ENCODE measurements at regions not wholly inside any gene's neighbourhood (a gene's known extent, or its start where the extent isn't known, plus 50 kb on each side); places are given as distances from the start of the nearest gene placed in this dataset.

DNA sequence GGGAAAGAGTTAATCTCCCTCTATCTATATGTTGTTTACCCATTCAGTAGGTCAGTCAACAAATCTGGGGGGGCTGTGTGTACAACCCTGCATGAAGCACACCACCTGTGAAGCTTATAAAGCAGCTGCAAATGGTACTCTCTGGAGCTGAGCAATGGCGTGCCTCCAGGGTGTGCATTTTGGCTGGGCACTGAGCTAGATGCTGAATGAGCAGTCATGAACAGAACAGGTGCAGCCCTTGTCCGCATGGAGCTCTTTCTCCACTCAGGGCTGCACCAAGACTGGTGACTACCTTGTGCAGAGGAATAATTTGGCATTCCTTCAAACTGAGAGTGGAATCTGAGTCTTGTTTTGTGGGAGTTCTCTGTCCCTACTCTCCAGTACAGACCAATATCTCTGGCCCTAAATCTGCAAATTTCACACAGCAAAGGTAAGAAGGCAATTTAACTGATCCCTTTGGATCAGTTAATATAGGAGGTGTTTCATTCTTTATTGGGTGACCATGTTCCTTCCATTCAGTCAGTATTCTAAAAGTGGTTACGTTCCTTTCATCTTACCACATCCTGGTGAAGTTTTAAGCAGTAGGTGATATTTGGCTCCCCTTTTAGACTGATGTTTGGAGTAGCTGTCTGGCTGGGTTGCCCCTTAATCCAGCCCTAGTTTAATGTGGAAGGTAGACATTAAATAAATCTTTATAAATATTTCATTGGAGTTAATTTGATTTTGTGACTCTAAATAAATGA, 76.0 kb downstream of the GPR88 start:
- no peak for DNase-seq
- no peak for ATAC-seq
- no peaks in the 10 kb centered on the region for H3K9me3 ChIP-seq
- H3K4me1 ChIP-seq, result no peaks in the 10 kb centered on the region
- H3K4me3 ChIP-seq, result no peak overlapping the region
- H3K36me3 ChIP-seq (ENCODE audit: insufficient read depth in 1 of 2, low read depth in 1 of 2), result no peaks in the 10 kb centered on the region
- 57 to 66% (median 66%) methylated on average over 3 of the region's 3 CpGs for WGBS, 3 donors
- H3K27ac ChIP-seq, result no peak overlapping the region
- intact Hi-C loops (cut with DNase I), result no loop called here
- TF ChIP-seq, protein P1, sequence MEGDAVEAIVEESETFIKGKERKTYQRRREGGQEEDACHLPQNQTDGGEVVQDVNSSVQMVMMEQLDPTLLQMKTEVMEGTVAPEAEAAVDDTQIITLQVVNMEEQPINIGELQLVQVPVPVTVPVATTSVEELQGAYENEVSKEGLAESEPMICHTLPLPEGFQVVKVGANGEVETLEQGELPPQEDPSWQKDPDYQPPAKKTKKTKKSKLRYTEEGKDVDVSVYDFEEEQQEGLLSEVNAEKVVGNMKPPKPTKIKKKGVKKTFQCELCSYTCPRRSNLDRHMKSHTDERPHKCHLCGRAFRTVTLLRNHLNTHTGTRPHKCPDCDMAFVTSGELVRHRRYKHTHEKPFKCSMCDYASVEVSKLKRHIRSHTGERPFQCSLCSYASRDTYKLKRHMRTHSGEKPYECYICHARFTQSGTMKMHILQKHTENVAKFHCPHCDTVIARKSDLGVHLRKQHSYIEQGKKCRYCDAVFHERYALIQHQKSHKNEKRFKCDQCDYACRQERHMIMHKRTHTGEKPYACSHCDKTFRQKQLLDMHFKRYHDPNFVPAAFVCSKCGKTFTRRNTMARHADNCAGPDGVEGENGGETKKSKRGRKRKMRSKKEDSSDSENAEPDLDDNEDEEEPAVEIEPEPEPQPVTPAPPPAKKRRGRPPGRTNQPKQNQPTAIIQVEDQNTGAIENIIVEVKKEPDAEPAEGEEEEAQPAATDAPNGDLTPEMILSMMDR (IDR thresholded peaks at IDR 0.05), result no peak
- no peaks in the 10 kb centered on the region for H3K27me3 ChIP-seq (ENCODE audit: insufficient read depth in 3 of 3, low read length in 2 of 3)

DNA sequence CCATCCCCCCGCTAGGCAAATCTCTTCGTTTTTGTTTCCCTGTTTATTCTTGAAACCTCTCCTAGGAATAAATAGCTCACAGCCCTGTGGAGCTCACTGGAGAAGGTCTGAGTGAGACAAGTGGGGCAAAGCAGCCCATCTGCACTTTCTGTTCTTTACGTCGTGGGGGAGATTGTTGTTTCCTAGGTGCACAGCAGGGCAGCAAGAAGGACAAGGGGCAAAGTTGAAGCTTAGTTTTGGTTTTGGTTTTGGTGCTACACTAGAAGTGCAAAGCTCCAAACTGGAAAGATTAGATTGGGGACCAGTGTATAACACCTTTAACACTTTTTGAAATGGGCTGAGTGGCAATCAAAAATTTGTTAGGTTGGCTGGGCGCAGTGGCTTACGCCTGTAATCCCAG, 76.6 kb downstream of the GPR88 start:
- DNase-seq, result no peak
- ATAC-seq, result no peak
- TF ChIP-seq, protein P1 (IDR thresholded peaks at IDR 0.05), result no peak
- H3K27ac ChIP-seq, result no peak overlapping the region
- H3K27me3 ChIP-seq (ENCODE audit: insufficient read depth in 3 of 3, low read length in 2 of 3), result no peaks in the 10 kb centered on the region
- no peaks in the 10 kb centered on the region for H3K36me3 ChIP-seq (ENCODE audit: insufficient read depth in 1 of 2, low read depth in 1 of 2)
- 82 to 86% (median 83%) methylated on average over 6 of the region's 6 CpGs for WGBS, 3 donors
- H3K4me3 ChIP-seq, result no peak overlapping the region
- H3K9me3 ChIP-seq, result no peaks in the 10 kb centered on the region
- H3K4me1 ChIP-seq, result no peaks in the 10 kb centered on the region
- intact Hi-C loops (cut with DNase I), result no loop called here

DNA sequence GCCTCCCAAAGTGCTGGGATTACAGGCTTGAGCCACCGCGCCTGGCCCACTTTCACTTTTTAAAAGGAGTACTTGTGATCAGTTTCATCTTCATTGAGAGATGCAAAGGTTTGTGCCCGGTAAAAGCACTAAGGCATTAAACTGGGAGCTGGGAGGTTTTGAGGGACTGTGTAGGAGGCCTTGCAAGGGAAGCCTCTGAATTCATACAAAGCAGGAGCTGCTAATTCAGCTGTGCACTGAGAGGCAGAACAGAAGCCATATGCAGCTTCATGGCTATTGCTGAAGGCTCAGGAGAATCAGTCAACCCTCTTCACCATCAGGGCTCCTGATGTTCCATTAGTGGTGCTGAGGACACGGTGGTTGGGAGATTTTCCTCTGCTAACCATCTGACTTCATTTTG, 77.7 kb downstream of the GPR88 start:
- H3K4me3 ChIP-seq, result no peak overlapping the region
- no peaks in the 10 kb centered on the region for H3K36me3 ChIP-seq (ENCODE audit: insufficient read depth in 1 of 2, low read depth in 1 of 2)
- ATAC-seq, result no peak
- no peak for DNase-seq
- no peak overlapping the region for H3K27ac ChIP-seq
- no peaks in the 10 kb centered on the region for H3K27me3 ChIP-seq (ENCODE audit: insufficient read depth in 3 of 3, low read length in 2 of 3)
- no peaks in the 10 kb centered on the region for H3K4me1 ChIP-seq
- intact Hi-C loops (cut with DNase I), result no loop called here
- TF ChIP-seq, protein P1 (IDR thresholded peaks at IDR 0.05), result no peak
- 88 to 93% (median 92%) methylated on average over 4 of the region's 4 CpGs for WGBS, 3 donors
- no peaks in the 10 kb centered on the region for H3K9me3 ChIP-seq

DNA sequence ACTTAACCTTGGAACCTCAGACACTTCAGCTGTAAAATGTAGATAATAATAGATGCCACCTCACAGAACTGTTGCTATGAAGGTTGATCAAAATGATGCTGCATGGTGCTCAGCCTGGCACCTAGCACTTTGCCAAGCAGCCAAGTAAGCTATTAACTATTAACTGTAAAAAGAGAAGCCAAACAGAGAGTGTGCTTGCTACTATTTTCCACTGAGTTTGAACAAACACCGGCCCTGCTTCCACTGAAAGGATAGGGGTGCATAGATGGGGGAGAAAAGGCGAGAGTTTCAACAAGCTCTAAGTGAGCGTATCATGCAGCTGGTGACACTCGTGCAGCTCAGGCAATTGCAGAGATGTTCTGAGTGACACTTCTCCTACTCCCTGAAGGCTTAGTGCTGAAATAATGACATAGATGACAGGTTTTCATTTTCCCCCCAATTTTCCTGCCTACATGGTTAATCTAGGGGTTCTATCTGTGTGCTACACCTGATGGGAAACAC, 78.2 kb downstream of the GPR88 start:
- no peaks in the 10 kb centered on the region for H3K36me3 ChIP-seq (ENCODE audit: insufficient read depth in 1 of 2, low read depth in 1 of 2)
- intact Hi-C loops (cut with DNase I), result no loop called here
- WGBS, 3 donors, result 57 to 69% (median 61%) methylated on average over 4 of the region's 4 CpGs

More for the DNA sequence above, 78.2 kb downstream of the GPR88 start:
- no peaks in the 10 kb centered on the region for H3K9me3 ChIP-seq
- TF ChIP-seq, protein P1 (IDR thresholded peaks at IDR 0.05), result no peak
- DNase-seq (no peak), ATAC-seq (no peak)
- H3K27me3 ChIP-seq (ENCODE audit: insufficient read depth in 3 of 3, low read length in 2 of 3), result no peaks in the 10 kb centered on the region
- no peak overlapping the region for H3K4me3 ChIP-seq
- H3K27ac ChIP-seq, result no peak overlapping the region
- no peaks in the 10 kb centered on the region for H3K4me1 ChIP-seq

Measured in psoas muscle (tissue), 7 donors.